Ramos (cell line): ENCODE measurements at regions not wholly inside any gene's neighbourhood (a gene's known extent, or its start where the extent isn't known, plus 50 kb on each side); places are given as distances from the start of the nearest gene placed in this dataset.

Experiments
- in situ Hi-C: fragments of 300-500 bp; cut with MboI; formaldehyde crosslinking; loops from one replicate; pipeline ENCODE4 v1.14.3; 2022; ENCODE audit warnings: low sequenced_read_pairs; ENCODE audit not compliant: unreplicated experiment

DNA sequence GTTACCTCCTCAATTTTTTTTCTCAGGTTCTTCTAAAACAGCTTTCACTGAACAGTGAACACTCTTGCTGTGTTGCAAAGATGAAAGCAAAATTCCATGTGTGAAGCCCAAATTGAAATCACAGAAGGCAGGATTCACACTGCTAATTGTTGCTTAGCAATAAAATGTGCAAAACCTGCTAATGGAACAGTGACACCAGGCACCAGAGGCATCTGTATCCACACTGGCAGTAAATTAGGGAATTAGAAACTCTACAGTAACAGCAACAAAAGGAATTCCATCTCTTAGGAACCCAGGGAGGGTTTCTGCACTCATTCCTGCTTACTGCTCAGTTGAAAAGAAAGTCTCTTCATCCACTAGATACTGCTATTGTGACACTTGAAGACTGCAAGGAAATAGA lies 202.3 kb downstream of the GXYLT1 start:
- in situ Hi-C loops: no loop called here

DNA sequence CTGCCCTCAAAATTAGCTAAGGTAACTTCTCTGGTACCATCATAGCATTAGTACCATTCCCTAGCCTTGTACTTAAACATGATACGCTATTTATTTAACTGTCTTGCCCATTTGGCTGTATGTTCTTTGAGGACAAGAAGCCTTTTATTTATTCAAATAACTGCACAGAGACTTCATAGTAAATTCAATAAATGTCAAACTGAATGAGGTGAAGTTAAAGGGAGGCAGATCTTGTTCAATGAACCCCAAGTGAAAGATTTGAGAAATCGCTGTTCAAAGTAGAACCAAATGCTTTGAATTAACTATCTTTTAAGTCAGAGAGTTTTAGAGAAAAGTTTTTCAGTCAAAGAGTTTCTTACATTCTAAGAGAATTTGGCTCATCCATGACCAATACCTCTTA lies 203.6 kb downstream of the GXYLT1 start:
- in situ Hi-C loops: no loop called here

DNA sequence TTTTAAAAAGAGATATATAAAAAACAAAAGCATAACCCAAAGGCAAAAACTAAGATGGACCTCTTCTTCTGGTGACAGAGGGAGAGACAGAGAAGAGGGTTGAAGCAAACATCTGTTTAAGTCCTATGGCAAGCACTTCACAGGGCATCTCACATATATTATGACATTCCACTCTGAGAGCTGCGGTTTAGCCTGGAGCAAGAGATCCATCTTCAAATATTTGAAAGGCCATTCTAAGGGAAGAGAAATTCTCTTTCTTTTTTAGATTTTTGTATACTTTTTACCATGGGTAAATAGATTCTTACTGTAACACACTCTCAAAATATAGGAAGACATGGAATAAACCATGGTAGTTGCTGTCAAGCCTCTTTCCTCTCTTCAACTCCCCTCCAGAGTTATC lies 204.1 kb downstream of the GXYLT1 start:
- in situ Hi-C loops: no loop called here

DNA sequence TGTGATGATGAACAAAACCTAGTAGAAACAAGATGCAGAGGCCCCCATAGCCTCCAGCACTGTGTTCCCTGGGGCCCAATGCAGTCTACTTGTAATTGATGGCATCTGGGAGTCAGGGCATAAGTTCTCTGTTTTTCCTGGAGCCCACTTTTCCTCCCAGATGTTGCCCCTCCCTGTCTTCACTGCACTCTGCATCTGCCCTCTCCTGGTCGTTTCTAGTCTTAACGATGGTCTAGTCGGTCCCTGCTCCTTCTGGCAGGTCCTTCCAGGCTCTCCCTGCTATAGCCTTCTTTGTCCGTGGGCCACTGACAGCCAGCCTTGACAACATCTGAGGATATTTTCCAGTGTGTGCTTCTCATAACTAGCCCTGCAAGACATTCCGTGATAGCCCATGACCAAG lies 208.3 kb downstream of the GXYLT1 start:
- in situ Hi-C loops: no loop called here

DNA sequence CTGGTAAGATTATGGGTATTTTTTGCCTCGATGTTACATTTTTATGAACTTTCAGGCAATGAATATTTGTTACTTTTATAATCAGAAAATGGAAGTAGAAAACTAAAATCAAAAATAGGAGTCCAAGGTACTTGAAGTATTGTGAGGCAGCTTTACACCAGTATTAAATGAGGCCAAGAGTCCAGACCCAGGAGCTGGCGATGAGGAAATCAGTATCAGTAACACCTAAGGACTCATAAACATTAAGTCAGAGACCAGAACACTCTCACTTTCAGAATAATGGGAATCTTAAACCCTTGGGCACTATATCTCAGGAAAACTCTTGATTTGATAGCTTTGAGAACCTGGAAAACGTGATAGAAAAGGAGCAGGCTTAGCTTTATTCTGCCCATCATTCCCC lies 208.8 kb downstream of the GXYLT1 start:
- in situ Hi-C loops: no loop called here

DNA sequence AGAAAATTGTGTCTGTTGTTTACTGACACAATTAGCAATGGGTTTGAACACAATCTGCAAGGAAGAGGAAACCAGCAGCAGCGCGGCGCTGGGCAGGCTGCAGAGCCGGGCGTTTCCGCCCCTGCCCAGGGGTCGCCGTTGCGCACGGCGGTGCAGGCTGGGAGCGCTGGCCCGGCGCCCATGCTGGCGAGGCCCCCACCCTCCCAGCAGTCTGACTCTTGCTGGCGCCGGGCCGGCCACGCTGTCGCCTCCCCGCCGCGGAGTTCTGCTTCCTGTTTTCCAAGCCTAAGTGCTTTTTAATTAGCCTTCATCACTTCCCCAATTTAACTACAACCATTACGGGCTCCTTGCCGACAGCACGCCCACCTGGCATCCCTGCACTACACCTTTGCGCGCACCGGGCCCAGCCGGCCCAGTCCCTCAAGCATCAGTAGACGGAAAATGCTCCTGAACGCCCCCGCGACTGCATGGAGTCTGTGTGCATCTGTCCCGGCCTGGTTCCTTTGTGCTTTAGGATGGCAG lies 212.1 kb downstream of the GXYLT1 start:
- in situ Hi-C loops: no loop called here

DNA sequence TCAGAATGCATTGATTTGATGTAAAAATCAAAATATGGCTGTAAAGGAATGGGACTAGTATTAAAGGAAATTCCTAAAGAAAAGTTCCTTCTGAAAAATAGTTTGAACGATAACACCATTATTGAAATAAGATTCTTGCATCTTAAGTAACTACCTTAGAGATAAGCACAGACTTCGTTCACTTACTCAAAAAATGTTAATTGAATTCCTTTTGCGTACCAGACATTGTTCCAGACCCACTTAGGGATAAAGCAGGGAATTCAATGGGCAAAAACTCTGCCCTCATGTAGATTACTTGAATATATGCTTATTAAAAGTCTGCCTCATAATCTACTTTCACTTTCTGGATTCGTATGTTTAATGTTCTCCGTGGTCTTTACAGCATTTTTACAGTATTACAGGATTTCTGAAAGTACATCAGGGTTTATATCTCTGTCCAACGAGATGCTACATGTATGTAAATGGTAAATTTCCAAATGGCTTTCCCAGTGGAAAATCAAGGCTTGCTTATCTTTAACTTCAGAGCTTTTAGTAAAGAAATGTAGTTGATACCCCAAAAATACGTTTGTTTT lies 213.7 kb downstream of the GXYLT1 start:
- in situ Hi-C loops: no loop called here

DNA sequence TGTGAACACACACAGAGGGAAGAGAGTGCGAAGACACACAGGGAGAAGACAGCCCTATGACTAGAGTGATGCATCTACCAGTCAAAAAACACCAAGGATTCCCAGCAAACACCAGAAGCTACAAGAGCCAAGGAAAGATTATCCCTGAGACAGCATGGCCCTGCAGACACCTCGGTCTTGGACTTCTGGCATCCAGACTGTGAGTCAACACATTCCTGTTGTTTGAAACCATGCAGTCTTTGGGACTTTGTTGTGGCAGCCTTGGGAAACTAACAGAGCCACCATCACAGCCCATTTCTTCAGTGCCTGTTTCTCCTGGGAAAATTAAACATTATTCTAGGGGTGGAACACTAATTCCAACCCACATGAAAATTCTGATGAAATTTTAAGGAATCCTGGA lies 220.6 kb downstream of the GXYLT1 start:
- in situ Hi-C loops: no loop called here

DNA sequence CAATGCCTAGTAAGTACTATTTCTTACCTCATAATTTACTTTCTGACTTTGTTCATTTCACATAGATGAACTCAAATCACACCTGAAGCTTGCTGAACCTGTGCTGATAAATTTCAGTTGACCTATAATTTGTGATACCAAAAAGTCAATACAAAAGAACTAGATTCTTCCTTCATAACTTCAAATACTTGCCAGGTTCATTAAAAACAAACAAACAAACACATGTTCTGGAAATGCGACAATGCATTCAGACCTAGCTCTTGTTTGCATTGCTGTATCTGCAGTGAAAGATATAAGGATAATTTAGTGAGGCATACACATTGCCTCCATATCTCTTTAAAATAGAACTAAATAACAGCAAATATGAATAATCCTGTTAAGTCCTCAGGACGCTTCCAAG lies 221.3 kb downstream of the GXYLT1 start:
- in situ Hi-C loops: no loop called here

DNA sequence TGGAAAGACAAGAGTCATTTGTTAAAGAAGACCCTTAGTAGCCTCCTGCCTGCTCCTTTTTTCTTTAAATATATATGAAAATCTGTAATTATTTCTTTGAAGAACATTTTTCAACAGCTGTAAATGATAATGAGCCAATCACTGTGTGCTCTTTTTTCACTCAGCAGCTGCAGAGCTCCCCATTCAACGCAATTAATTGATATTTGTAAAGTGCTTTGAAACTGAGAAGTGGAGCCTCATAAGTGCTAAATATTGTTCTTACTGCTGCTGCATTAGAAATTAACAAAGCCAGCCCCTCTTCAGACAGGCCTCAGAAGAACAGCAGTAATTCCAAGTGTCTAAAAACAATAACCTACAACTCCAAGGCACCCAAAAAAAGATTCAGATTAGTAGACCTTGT lies 224.3 kb downstream of the GXYLT1 start:
- in situ Hi-C loops: no loop called here

DNA sequence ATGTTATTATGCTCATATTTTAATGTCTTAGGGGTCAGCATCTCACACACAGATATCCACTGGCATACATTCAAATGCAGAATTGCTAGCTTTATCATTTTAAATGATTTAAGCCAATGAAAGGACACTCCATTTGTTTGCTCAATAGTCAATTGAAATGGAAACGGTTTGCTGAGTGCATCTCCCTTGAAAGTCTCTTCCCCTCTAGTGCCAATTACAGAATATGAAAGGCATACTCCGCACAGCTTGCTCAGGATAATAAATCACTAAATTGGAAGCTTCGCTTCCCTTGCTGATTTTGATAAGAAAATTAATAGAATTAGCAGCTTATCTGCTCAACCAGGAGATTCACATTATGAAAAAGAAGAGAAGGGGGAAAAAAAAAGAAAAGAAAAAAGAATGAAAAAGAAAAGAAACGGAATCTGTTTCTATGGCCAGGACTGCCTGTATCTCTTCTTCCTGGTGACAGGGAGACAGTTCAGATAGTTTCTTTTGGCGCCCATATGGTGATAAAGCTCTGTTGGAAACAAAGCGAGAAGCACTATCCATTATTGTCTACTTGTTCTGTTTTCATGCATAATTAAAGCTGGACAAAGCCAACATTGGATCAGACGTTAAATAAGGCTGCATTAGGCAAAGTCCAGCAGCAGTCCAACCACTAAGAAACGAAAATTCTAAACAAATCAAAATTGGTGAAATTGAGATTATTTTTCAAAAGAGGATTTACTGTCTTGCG lies 225.0 kb downstream of the GXYLT1 start:
- in situ Hi-C loops: no loop called here

DNA sequence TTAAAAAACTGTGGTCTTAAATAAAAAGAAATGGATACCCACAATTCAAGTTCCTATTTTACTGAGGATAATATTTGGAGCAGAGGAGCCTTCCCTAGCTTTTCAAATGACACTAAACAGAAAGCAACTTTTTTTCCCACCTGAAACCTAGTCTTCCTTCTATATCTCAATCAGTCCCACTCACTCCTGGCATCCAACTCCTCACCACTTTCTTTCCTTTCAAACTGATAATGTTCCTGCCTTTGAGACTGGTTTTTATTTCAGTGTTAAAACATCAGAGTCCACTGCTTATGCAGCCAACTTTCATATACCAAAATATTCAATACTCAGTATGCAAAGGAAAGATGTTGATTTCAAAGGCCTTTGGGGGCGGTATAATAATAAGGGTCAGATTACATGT lies 225.6 kb downstream of the GXYLT1 start:
- in situ Hi-C loops: no loop called here

DNA sequence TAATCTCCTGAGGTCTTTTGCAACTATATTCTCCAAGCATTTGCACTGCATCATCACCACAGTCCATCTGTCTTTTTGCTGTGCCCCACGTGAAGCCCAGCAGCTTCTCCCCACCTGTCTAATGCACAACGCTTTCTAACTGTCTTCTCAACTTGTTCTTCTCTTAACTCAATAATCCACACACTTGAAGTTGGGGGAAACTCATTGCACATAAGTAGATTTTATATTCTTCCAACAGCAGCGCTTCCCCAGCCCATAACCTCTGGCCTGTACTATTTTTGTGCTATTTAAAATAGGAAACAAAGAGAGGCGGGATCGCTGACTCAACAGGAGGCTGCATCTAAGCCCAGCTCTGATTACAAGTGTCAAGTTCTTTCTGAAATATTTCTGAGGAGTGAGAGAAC lies 226.7 kb downstream of the GXYLT1 start:
- in situ Hi-C loops: no loop called here

DNA sequence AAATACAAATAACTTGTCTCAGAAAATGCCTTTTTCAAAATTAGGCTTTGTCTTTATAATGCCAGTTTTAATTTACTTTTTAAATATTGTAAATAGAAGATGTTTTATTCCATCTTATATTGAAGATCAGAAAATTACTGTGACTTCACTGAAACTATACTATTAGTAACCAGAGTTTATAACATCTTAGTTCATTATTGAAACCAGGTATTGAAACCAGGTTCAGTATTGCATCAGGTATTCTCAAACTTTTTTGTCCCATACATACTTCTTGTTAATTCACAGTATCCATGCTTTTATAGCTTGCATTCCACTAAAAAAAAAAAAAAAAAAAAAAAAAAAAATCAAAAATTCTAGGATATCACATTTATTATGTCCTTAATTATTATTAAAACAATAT lies 227.5 kb downstream of the GXYLT1 start:
- in situ Hi-C loops: no loop called here

DNA sequence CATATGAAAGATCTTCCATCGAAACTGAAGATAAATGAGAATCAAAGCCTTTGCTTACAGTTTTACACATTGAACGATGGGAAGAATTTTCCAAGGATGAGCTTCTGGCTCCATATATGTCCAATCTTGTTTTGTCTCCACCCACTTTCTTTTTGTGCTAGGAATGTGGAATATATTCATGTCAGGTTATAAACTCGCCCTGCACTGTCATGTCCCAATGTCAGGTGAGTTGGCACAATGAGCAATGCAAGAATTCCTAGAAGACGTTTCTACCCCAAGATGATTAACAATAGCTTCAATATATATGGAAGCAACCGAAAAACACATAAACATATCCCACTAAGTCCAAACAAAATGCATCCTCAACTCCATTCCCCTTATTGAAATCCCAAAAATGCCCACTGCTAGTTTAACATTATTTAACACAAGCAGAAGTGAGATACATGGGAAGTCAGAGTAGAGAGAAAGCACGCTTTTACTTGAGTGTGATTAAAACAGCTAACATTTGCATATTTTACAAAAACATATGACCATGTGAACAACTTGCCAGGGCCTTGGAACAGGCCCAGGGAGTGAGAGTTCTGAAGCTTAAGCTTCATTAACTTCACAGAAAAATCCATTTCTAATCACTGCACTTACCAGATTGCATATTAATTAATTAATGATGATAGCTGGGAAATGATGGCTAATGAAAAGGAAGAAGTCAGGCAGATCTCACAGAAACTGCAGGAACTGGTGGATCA lies 233.9 kb downstream of the GXYLT1 start:
- in situ Hi-C loops: no loop called here

DNA sequence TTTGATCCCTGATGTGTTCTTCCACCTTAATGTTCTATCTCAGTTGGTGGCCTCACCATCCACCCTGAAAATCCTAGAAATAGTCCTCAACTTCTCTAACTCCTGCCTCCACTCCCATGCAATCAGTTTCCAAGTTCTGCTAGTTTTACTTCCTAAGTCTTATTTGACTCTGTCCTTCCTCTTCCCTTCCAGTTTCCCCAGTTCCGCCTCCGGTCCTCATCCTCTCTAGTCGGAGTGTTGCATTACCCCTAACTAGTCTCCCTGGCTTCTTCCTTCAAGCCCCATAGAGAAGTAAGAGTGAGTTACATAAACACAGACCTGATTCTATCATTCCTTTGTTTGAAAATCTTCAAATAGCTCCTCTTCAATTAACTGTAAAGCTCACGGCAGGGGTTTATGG lies 236.5 kb downstream of the GXYLT1 start:
- in situ Hi-C loops: no loop called here

DNA sequence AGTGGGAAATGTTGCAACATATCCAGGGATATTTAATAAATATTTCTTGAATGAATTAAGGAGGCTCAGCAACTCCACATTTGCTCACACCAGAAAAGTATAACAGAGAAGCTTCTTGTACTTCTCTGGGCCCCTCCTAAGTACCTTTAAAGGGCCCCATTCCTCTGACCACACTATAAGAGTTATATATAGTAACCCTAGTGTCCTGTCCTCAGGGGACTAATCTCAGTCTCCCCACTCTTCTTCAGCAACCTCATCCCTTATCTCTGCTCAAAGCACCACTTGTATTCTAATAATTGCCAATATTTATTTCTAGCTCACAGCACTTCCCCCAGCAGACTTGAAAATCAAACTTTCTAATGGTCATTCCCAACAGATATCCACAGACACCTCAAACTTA lies 237.1 kb downstream of the GXYLT1 start:
- in situ Hi-C loops: no loop called here

DNA sequence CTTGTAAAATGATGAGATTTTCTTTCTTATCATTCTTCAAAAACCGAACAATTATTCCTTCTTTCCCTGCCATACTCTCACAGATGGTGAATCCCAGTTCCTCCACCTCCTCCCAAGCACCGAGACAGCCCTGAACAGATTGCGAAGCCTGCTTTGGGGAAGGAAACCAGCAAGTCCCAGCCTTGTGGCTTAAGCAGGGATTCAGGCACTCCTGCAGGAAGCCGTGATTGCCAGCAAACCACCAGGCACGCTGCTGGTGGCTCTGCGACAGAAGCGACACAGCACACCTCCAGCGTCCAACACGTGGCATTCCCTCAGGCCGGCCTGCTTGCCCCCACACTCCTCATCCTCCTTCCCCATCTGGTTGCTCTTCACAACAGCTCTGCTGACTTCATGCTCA lies 237.7 kb downstream of the GXYLT1 start:
- in situ Hi-C loops: no loop called here

DNA sequence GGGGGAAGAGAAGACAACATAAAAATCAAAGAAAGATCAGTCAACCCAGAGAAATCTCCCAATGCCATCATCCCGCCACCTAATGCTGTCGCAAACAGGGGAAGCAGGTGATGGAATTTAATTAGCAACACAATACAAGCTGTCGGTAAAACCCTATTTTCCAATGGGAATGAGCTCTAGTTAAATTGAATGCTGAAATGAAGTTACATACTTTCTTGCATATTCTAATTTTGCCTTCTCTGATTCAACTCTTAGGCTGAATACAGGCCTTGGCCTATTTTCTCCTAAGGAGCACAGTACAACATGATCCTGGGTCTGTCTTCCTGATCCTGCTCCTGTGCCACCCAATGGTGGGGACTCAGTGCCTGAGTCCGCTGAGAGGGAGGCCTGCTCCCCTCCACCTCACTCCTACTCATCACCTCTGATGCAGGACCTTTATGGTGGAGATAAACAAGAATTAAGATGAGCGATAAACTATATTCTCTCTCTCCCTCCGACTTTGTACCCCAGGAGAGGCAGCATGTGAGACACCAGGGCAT lies 238.8 kb downstream of the GXYLT1 start:
- in situ Hi-C loops: no loop called here

DNA sequence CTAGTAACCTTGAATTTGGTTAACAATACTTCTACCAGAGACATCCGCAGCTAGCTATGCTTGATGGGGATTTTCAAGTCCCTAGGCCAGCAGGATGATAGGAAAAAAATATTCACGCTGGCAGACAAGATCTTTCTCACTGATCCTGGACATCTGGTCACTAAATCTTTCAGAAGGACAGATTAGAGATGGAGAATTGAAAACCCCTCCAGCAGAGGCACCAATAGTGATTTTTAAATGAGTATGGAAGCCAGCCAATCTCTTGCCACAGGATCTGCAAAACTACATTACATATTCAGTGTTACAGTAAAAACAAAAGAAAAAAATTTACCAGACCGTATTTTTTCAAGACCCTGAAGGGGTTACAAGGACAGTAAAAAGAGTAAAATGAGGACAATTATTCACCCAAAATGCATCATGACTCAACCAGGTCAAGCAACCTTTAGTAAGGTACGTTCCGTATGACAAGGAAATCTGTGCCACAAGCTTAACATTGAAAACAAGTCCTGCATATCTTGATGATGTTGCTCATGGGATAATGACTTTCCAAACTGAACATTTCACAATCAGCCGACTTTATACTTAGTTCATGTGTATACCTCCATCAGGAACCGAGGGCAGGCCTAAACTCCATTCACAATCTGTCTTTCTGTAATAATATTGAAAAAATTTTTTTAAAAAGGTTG lies 239.5 kb downstream of the GXYLT1 start:
- in situ Hi-C loops: no loop called here

DNA sequence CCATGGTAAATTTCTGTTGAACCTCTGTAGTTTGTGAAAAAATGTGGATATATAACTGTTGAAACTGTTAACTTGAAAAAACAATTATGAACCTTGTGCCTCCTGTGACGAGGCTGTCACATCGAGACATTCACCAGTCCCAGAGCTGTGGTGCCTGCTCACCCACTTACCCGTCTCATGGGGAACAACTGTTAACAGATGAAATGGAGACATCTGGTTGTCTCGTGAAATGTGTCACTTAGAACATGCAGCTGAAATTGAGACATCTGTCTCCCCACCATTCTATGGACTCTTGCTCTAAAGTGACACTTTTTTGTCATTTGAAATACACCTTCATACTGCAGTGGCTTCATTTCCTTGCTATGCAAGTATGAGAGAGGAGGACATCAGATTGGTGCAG lies 240.6 kb downstream of the GXYLT1 start:
- in situ Hi-C loops: no loop called here
